SH-SY5Y (cell line): ENCODE measurements at regions not wholly inside any gene's neighbourhood (a gene's known extent, or its start where the extent isn't known, plus 50 kb on each side); places are given as distances from the start of the nearest gene placed in this dataset.

ENCODE experiments used
- GATA2 ChIP-seq: IDR thresholded peaks from 2 replicates; pipeline ENCODE4 v1.6.1; 2011; ENCODE audit warnings: mild to moderate bottlenecking, low read depth, low read length
- GATA3 ChIP-seq: IDR thresholded peaks from 2 replicates; pipeline ENCODE4 v1.6.1; 2011; ENCODE audit warnings: low read depth, mild to moderate bottlenecking, low read length, moderate library complexity

DNA sequence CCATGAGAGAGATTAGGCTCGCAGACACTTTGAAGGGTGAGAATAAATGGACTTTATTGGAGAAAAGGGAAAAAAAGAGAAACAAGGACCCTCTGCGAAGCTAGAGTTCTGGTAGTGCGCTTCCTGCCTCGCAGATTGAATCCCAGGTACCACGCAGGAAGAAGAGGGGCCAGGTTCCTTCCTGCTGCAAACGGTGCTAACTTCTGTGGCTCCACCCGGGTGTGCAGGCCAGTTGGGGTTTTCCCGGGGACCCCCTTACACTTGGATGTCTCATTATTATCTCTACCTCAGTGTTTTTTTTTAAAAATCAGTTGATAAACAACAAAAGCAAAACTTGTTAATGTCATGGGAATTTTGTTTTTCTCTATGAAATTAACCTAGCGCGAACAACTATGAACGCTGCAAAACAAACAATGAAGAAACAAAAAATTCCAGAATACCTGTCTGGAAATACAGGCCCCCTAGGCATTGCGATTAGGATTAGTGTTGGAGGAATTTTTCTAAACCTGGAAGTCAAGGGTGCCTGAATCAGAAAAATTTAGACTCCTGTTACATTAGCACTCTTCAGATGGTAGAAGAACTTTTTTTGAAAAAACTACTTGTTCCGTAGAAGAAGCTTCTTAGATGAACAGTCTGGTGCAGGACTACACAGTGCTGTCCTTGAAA is 414.5 kb downstream of the MAN2A1 start:
- TF ChIP-seq GATA3 (no peak), GATA2 (no peak)
